GM21737 (cell line): ENCODE measurements at regions not wholly inside any gene's neighbourhood (a gene's known extent, or its start where the extent isn't known, plus 50 kb on each side); places are given as distances from the start of the nearest gene placed in this dataset.
"Not testable (repeated sequence)": the region's sequence is repeated elsewhere in the genome, so short reads cannot be mapped to it uniquely, and the experiment has no call there.

Experiments used
- ATAC-seq: cut with Tn5 transposase; IDR thresholded peaks from one replicate; pipeline ENCODE4 v1.9.1; 2021; ENCODE audit warnings: mild to moderate bottlenecking, moderate library complexity; ENCODE audit not compliant: unreplicated experiment

GRCh38 chrX:149420566-149420965 is 84.5 kb downstream of the IDS start:
- ATAC-seq, result not testable (repeated sequence)

GRCh38 chrX:149398027-149398426 is 107.1 kb downstream of the IDS start:
- no peak for ATAC-seq

GRCh38 chrX:149392921-149393320 is 112.2 kb downstream of the IDS start:
- ATAC-seq, result no peak

- no peak for ATAC-seq
Measured at GRCh38 chrX:149383852-149384251, 121.3 kb downstream of the IDS start.

GRCh38 chrX:149374751-149375150 is 130.4 kb downstream of the IDS start:
- ATAC-seq, result no peak

- ATAC-seq, result no peak
Measured at GRCh38 chrX:149372866-149373265, 132.2 kb downstream of the IDS start.

- no peak for ATAC-seq
Measured at GRCh38 chrX:149371986-149372385, 133.1 kb downstream of the IDS start.

- no peak for ATAC-seq
Measured at GRCh38 chrX:149370097-149370496, 135.0 kb downstream of the IDS start.

GRCh38 chrX:149365552-149365951 is 139.6 kb downstream of the IDS start:
- ATAC-seq, result no peak

GRCh38 chrX:149365061-149365460 is 140.0 kb downstream of the IDS start:
- ATAC-seq, result no peak

- no peak for ATAC-seq
Measured at GRCh38 chrX:149363965-149364364, 141.1 kb downstream of the IDS start.

GRCh38 chrX:149346306-149346705 is 158.8 kb downstream of the IDS start:
- no peak for ATAC-seq

GRCh38 chrX:149322316-149322715 is 182.8 kb downstream of the IDS start:
- no peak for ATAC-seq

- no peak for ATAC-seq
Measured at GRCh38 chrX:149313871-149314371, 191.2 kb downstream of the IDS start.

GRCh38 chrX:149312988-149313387 is 192.1 kb downstream of the IDS start:
- no peak for ATAC-seq

- ATAC-seq, result no peak
Measured at GRCh38 chrX:149312097-149312496, 193.0 kb downstream of the IDS start.

- ATAC-seq, result no peak
Measured at GRCh38 chrX:149302705-149303104, 202.4 kb downstream of the IDS start.

GRCh38 chrX:149298111-149298510 is 207.0 kb downstream of the IDS start:
- ATAC-seq, result no peak

- ATAC-seq, result no peak
Measured at GRCh38 chrX:149296092-149296491, 209.0 kb downstream of the IDS start.

GRCh38 chrX:149286940-149287349 is 218.2 kb downstream of the IDS start:
- no peak for ATAC-seq

GRCh38 chrX:149284616-149285015 is 220.5 kb downstream of the IDS start:
- no peak for ATAC-seq

- no peak for ATAC-seq
Measured at GRCh38 chrX:149283853-149284252, 221.3 kb downstream of the IDS start.

GRCh38 chrX:149282909-149283308 is 222.2 kb downstream of the IDS start:
- no peak for ATAC-seq

- no peak for ATAC-seq
Measured at GRCh38 chrX:149280011-149280410, 225.1 kb downstream of the IDS start.
